ENCODE measurements at regions not wholly inside any gene's neighbourhood (a gene's known extent, or its start where the extent isn't known, plus 50 kb on each side); places are given as distances from the start of the nearest gene placed in this dataset.
"Not testable (repeated sequence)": the region's sequence is repeated elsewhere in the genome, so short reads cannot be mapped to it uniquely, and the experiment has no call there.

DNA sequence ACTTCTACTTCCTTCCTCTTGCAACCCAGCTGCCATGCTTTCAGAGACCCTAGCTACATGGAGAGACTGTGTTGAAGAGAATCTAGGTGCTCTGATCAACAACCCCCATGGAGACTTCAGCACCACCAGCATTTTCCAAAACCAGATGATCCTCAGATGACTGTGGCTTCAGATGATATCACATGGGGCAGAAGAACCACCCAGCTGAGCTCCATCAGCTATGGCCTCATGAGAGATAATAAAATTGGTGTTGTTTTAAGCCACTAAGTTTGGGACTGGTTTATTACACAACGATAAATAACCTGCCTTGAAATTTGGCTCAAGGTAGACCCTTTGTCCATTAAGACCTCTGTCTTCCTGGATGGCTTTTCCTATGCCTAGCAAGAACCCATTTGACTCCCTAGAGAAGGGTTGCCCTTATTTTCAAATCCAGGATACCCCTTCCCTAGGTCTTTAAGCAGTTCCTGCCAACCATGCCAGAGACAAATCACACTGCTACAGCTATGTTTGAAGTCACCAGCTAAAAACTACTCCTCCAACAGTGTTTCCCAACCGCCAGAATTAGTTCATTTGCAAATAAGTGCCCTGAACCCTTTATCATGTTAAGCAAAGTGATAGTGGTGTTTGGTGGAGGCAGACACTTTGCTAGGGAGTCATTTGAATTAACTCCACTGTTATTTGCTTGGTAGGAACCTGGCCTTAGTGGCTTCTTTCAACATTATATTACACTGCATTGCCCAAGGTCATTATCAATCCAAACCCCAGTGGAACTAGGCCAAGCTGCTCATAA, 136.9 kb upstream of the PALS2 start:
- DNase-seq, result no peak

DNA sequence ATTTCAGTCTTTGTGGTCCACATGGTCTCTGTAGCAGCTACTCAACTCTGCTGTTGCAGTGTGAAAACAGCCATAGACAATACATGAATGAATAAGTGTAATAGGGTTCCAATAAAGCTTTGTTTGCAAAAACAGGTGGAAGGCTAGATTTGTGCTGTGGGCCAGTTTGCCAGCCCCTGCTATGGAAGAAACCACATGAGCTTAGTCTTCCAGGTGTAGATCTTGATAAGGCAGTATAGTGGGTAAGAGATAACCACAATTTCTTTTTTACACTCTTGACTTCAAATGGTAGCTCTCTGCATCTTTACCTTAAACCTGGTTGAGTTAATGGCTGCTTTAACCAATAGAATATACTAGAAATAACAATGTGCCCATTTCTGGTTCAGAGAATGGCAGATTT, 135.0 kb upstream of the PALS2 start:
- no peak for DNase-seq

DNA sequence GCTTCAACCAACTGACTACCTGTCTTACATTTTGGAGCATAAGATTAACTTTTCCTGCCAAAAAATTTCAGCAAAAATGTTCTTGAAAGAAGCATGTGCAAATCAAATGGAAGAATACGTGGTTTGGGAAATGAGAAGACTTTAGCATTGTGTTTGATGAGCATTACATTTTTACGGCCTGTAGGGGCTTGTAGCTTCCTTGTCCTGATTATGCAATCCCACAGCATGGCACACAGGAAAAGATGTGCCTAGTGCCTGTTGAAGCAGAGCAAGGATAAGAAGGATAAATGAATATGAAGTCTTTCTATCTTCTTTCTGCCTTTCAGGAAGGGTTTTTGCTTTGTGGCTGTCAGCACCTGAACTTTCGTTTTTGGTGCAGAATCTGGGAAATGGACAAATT, 134.1 kb upstream of the PALS2 start:
- DNase-seq, result not testable (repeated sequence)

DNA sequence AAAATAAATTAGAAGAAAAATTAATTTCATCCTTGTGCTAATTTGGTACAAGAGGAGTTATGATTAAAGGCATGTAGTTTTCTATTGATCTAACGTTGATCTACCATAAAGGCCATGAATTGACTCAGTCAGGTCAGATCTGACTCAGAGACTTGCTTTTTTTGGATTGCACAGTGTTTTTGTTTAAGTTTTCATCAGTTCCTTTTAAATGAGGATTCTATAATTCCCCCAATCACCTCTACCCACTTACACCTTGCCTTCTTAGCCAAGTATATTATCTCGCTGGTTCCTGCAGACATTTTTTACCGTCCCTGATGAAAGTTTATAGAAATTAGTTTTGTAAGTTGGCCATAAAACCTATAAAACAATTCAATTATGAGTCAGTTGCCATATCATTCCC, 132.4 kb upstream of the PALS2 start:
- DNase-seq, result no peak

DNA sequence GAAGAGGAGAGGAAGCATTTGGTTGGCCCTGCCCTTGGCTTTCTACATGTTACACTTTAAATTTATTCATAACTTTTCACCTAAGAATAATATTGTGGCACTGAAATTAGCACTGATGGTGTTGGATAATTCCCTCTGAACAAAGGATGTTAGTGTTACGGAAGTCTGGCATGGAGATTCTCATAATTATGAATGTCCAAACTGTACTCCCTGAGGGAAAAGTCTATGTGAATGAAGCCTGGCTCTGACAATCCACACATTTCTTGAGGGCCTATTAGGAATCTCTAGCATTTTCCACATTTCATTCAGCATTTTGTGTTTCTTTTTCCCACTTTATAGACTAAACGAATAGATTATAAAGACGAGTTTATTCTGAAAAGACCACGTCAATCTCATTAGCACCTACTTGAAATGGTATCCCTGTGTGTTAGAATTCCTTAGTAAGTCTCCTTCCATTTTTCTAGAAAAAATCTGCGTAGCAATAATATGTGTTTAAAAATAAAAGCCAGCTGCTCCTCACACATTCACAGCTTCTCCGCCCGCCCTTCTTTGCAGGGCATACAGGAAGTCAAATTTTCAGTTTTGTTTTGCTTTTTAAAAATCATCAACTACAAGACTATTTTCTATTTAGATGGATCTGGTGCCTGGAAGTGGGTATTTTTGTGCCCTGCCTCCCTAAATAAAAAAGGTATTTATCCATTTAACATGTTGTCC, 131.8 kb upstream of the PALS2 start:
- peak in 1 of 2 donors; percentile 26 for DNase-seq

DNA sequence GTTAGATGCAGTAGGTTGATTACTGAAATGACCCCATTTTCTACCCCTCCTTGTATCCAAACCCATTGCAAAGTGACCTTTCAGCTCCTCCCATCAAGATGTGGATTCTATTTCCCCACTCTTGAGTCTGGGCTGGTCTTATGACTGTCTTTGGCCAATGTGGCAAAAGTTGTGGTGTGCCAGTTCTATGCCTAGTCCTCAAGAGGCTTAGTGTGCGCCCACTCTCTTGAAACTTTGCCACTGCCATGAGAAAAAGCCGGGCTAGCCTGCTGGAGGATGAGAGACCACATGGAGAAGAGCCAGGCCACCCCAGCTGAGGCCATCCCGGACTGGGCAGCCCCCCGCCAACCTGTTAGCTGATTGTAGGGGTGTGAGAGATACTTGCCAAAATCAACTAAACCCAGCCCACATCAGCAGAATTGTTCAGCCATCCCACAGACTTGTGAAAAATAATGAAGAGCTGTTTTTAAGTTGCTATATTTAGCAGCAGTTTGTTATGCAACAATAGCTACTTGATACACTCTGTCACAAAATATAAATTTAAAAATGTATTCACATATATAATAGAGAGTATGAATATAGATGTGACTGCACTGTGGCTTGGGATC, 131.0 kb upstream of the PALS2 start:
- DNase-seq, result peak in 1 of 2 donors; percentile 34

DNA sequence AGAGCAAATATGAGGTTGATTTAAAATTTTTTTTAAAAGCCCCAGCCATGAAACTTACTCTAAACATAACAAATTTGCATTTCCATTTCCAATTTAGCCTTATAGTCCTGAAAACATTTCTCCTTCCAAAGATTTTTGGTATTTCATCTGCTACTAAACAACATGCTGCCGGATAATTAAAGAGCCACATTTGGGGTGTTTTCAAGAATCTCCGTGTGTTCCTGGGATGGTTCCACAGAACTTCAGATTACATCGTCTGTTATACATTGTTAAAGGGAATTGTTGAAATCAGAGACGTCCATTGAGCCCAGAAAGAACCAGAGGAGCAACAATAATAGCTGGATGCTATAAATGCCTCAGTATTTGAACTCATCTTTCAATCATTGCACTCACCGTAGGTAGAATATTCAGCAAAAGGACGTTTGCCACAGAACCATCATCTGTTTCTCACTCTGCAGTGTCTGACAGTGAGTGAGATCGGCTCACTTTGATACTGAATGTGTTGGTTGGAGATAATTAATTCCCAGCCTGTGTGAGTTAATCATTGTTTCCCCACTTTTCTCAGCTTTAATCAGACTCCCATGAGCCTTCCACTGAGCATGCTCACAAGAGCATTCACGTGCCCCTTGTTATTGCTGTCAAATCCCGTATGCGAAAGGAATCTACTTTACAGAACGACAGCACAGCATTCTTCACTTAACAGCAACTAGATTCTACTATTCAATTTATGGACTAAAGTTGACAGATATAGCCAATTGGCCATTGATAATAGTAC, 128.4 kb upstream of the PALS2 start:
- no peak for DNase-seq

DNA sequence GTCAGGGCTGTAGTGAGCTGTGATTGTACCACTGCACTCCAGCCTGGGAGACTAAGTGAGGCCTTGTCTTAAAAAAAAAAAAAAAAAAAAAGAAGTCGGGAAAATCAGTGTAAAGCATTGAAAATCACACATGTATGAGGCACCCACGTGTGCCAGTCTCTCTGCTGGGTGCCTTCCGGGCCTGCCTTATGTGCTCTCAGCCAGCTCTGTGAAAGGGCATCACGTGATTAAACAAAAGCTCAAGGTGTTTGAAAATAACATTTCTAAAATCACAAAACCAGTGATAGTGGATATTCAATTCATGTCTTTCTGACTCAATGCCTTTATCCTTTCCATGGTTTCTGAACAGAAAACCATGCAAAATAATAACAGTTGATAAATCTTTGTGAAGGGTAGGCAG, 125.2 kb upstream of the PALS2 start:
- DNase-seq, result no peak

DNA sequence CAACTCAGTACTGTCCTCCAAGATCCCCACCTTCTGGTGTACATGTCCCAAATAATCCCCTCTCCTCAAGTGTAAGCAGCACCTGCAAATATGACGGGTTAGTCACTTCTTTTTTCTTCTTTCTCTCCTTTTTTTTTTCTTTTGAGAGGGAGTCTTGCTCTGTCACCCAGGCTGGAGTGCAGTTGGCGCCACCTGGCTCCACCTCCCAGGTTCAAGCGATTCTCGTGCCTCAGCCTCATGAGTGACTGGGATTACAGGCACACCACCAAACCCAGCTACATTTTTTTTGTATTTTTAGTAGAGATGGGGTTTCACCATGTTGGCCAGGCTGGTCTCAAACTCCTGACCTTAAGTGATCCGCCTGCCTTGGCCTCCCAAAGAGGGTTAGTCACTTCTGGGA, 123.8 kb upstream of the PALS2 start:
- DNase-seq, result not testable (repeated sequence)

DNA sequence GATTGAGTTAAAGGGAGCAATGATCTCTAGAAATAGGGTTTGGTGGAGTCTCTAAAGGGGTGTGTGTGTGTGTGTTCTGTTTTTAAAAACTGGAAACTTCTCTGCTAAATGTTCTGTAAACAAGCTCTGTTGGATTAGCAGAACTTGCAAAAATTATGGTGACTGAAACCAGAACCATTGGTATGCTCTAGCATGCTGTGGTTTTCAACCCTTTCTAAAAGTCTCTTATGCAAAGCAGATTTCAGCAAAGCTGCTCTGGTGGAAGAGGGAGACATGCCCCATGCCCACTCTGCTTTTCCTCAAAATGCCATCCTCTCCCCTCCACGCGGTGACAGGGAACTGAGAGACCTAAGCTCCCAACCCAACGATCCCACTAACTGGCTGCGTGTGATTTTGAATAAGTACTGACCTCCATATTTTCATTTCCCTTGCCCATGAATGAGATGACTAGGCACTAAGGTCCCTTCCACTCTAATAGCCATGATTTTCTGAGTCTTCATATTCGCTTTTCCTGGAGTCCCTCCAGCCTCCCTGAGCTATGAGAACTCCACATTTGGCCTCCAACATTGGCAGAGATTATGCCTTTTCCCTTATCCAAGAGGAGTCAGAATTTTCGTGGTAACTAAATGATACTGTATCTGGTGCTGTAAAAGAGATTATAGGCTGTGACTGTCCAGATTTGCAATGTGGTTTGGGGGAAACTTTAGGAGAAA, 117.3 kb upstream of the PALS2 start:
- DNase-seq, result no peak

DNA sequence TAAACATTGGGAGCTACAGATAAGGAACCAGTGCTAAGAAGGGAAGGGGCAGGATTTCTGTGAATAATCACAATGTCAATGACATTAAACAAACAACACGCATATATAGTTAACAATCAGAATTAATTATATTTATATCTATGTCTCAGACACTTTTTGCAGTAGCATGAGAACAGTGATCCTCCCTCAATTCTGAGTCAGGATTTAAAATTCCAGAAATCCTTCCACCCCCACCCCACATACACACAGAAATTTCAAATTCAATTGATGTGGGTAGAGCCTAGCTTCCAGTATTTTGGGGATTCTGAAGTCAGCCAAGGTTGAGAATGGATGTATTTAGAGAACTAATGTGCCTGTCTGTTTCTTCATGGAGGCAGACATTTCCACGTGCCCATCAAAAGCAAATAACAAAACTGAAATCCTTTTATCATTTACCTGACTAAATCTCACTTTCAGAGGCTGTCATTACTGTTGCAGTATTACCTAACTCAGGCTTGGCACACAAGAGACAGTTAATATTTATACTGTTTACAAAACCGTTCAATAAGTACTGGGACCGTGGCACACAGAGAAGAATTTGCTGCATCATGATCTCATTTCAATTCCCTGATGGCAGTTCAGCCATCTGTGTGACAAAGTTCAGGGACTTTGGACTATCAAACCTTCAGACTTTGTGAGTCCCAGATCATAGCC, 116.6 kb upstream of the PALS2 start:
- DNase-seq, result no peak

DNA sequence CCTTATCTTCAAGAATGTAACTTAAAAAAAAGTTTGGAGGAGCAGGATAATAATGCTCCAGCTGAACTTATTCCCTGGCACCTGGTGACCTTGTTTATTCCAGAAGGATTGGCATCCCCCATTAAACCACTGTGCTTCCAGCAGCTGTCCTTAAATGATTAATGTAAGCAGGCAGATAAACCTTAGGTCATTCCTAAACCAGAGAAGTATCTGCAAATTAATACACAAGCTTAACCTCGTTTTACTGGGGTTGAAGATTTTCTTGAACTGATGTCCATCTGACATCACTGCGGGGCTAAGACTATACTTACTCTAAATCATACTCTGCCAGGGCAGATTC, 116.1 kb upstream of the PALS2 start:
- no peak for DNase-seq

DNA sequence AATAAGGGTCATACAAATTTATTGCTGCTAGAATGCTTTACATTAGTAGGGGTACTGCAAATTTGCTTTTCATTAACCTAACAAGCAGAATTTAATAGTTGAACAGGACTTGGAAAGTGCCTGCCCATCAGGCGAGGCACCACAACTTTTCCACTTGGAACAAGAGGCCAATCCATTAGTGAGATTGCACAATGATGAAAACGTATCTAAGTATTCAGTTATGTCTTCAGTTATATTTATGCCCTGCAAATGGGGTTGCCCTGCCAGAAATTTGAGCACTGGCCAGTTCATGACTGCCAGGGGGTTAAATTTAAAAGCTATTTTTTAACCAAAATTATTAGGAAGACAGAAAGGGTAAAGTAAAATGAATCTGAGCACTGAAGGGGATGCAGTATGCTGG, 111.1 kb upstream of the PALS2 start:
- DNase-seq, result no peak

DNA sequence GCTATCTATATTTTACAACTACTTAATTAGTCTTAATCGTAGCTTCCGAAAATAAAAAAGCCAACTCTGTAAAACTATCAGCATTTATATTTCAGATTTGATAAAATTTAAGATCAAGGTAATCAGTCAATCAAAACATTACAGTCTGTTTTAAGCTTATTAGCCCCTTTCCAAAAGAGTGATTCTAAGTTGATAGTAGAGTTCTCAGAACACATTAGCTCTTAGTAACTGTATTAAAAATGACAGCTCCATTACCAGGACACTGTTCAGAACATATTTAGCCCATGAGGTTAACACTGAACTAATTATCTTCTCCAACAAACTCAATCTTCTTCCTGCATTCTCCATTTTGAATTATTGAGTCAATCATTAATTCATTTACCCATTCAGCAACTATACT, 110.3 kb upstream of the PALS2 start:
- no peak for DNase-seq

DNA sequence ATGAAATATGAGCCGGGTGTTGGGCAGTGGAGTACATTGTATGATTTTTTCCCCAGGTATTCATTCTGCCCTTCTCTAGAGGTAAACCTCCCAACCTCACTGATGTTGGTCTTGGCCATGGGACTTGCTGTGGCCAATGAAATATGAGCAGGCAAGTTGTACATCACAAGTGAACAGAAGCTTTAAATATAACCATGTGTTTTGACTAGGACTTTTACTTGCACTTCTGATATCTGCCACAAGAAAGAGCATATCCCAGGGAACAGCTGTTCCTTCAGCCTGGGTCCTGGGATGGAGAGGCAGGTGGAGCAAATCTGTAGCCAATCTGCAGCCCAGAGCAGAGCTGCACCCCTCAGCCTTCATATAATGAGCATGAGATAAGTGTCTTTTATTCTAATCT, 109.8 kb upstream of the PALS2 start:
- DNase-seq, result no peak

DNA sequence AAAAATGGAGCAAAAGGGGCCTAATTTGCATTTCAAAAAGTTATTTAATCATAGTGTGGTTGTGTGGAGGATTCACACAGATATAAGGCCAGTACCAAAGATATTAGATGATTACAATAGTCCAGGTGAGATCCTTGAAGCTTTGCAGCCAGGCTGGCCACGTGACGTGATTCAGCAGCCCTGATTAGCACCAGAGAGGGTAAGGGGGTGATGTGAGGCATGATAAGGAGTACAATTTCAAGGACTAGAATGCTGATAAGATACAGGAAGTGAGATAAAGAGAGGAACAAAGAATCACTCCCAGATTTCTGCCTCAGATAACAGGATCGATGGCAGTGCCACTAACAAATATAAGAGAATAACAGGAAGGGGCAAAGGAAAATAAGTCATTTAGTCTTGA, 108.4 kb upstream of the PALS2 start:
- DNase-seq, result no peak

DNA sequence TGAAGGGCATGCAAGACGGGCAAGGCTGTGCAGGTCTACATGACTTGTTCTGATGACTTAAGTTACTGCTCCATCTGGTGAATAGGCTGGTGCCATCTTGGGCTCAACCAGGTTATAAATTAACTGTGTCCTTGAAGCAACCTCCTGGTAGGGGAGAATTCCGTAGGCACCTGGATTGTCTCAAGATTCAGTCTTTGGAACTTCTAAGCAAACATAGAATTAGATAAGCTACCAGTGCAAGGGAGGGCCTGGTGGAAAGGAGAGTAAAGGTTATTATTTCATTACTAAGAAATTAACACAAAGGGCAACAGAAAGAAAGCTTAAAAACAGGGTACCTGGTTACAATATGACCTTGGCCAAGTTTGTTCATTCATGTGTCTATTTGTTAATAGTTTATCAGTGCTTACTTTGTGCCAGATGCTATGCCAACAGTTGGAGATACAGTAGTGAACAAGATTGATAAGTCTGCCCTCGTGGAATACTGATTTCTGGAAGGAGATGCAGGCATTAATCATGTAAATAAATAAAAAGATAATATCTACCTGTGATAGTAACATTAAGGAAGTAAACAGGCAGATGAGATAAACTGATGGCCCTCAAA, 107.0 kb upstream of the PALS2 start:
- no peak for DNase-seq

DNA sequence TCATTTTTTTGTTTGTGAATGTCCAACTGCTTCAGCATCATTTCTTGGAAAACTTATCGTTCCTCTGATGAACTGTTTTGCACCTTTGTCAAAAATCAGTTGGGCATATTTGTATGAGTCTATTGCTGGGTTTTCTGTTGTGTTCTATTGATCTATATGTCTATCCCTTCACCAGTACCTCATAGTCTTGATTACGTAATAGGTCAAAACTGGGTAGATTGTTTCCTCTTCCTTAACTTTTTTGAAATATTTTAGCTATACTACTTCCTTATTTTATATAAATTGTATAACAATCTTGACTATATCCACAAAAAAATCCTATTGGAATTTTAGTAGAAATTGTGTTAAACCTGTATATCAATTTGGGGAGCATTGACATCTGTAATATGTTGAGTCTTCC, 104.1 kb upstream of the PALS2 start:
- no peak for DNase-seq

DNA sequence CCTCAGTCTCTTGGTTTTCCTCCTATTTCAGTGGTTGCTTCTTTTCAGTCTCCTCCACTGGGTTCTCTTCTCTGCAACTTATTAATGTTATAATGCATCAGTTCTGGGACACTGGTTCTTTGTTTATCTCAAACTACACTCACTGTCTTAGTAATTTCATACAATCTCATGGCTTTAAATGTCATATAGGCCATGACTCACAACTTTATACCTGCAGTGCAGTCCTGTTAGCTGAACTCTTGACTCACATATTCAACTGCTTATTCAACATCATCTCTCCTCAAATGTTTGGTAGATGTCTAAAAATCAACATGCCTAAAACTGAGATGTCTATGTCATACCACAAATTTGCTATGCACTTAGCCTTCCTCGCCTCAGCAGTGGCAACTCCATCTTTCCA, 101.2 kb upstream of the PALS2 start:
- DNase-seq, result no peak

DNA sequence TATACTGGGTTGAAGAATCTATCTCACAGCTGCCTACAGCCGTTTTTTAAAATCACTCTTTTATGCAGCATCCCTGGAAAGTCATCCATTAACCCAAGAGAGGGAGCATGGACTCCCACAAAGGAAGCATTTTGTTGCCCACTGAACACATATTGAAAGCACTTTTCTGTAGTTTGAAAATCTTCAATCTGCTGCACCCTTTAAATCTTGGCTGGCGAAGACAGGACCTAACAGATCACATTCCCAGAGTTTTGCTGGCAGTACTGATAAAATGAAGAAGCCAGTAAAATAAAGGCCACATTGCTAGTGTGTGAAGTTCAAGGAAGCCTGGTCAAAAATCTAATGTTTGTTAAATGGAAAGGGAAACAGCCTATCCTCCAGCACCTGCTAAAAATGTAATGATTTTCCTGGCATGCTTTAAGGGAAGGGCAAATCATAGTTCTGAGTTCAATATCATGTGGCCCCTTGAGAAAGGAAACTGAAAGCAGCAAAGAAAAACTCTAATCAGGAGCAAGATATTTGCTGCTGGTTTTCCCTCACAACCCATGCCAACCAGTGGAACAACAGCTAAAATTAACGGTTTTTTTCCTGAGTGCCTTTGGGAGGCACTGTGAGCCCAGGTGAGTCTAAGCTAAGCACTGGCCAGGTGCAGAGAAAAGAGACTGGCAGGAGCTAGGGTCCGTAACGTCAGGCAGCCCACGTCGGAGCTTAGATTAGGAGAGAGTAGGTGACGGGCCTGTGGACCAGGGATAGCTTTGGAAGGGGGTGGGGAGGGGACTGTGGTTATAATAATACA, 97.9 kb upstream of the PALS2 start:
- DNase-seq, result no peak

DNA sequence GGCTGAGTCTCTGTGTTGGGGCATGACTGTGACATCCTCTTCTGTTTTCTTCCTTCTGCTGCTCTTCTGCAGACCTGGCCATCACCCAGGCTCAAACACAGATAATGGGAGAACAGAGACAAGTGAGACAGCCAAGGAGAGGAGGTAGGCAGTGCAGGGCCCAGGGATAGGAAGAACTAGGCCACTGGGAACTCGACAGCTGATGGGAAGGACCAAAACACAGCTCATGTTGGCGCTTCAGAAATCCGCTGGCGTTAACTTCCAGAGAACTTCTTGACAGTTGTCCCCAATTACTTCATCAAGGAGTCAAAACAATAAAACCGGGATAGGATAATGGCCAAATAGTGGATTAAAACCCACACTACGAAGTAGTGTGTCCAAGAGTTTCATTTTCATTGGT, 97.0 kb upstream of the PALS2 start:
- no peak for DNase-seq

Data from CD4-positive, alpha-beta T cell treated with Interferon alpha-2 for 1 hour (primary cell).